ENCODE measurements at regions not wholly inside any gene's neighbourhood (a gene's known extent, or its start where the extent isn't known, plus 50 kb on each side); places are given as distances from the start of the nearest gene placed in this dataset.

DNA sequence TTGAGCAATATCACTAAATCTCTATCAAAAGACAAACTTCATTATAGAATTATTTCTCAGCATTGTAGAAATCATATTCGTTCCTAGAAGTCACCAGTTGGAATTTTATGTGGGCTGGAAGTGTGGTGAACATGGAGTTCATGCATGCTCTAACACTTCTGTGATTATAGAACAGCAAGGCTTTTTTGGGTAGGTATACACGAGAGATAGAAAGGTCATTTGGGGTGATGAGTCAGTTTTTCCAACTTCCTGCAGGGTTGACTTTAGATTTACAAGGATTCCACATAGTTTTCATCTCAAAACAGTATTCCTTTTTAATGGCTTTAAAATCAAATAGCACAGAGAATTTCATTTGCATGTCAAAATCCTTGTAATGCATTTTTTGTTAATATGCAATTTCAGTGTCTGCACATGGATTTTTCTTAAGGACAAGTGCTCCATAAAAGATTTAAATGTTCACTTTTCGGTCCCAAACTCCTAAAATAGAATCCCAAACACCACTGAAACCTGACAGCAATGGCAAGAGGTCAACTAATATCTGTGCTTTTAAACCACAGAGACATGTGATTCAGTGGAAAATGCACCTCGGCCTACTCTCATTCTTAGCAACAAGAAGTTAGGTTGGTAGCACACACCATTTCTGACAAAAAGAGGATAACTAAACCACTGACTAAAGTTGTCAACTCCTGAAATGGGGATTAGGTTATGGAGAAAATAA, 211.0 kb downstream of the MOXD1 start:
- H3K27ac ChIP-seq (ENCODE audit: insufficient read depth, low read length) = peak overlapping the region; percentile 13; the same call in 1 of the 2 replicates
- H3K18ac ChIP-seq (ENCODE audit: low read depth, low read length) = peak overlapping the region; percentile 57
- in situ Hi-C loops (cut with MboI; ENCODE audit: low sequenced_read_pairs) (no loop called here), dilution Hi-C loops (cut with HindIII; ENCODE audit: low sequenced_read_pairs, unreplicated experiment) (no loop called here), intact Hi-C loops (cut with micrococcal nuclease) (no loop called here)
- H3K4ac ChIP-seq (ENCODE audit: low read depth, low read length) = peak overlapping the region; percentile 18; the same call in 1 of the 2 replicates
- H3K9me3 ChIP-seq (ENCODE audit: control insufficient read depth, insufficient read depth, low read length) = no peaks in the 10 kb centered on the region; the same call in 1 of the 2 replicates
- H2BK5ac ChIP-seq (ENCODE audit: low read depth, low read length, poor library complexity, severe bottlenecking) = peak overlapping the region; percentile 51
- peaks cover 5% of the 10 kb centered on the region; the same call in 1 of the 2 replicates for H3K9me1 ChIP-seq (ENCODE audit: insufficient read depth, low read length)
- no peaks in the 10 kb centered on the region for H4K20me1 ChIP-seq (ENCODE audit: insufficient read depth, low read length)
- no peak overlapping the region for H4K91ac ChIP-seq (ENCODE audit: insufficient read depth, low read depth, low read length)
- no peak overlapping the region for H3K9ac ChIP-seq (ENCODE audit: low read depth, low read length)
- H3K56ac ChIP-seq (ENCODE audit: extremely low read depth, insufficient read depth, low read length) = no peak overlapping the region
- H2AK9ac ChIP-seq (replicated peaks; ENCODE audit: low read depth, low read length, poor library complexity) = no peak overlapping the region
- no TSS peak for BruUV-seq (replicated peaks)
- no peaks in the 10 kb centered on the region for H3K27me3 ChIP-seq (ENCODE audit: control insufficient read depth, insufficient read depth, low read length)
- ChIA-PET CTCF (no interaction called here), POLR2A (ENCODE audit: unreplicated experiment) (no interaction called here)
- H3K14ac ChIP-seq (replicated peaks; ENCODE audit: low read depth, low read length) = peak overlapping the region; percentile 26; the same call in 1 of the 2 replicates
- H4K5ac ChIP-seq (ENCODE audit: low read depth, low read length) = no peak overlapping the region
- peak; percentile 75 for DNase-seq
- peak overlapping the region; percentile 28; the same call in 1 of the 2 replicates for H2AK5ac ChIP-seq (ENCODE audit: low read depth, low read length)
- no peak overlapping the region for H2BK15ac ChIP-seq (ENCODE audit: low read depth, low read length)
- H3K4me3 ChIP-seq (ENCODE audit: insufficient read depth, low read depth, low read length) = no peak overlapping the region
- peak overlapping the region; percentile 61 for H2BK120ac ChIP-seq (ENCODE audit: low read depth, low read length)
- peak; percentile 45; the same call in 1 of the 2 replicates for ATAC-seq (ENCODE audit: low read depth)
- H3K23ac ChIP-seq (ENCODE audit: low read depth, low read length) = no peak overlapping the region
- H4K8ac ChIP-seq (ENCODE audit: low read depth in 2 of 2, low read length in 2 of 2) = peak overlapping the region in 1 of 2 experiments; percentile 55; a peak in 1 of 4 replicates
- peaks cover 5% of the 10 kb centered on the region for H3K4me1 ChIP-seq (ENCODE audit: control insufficient read depth, insufficient read depth, low read length)
- peak overlapping the region; percentile 38 for H2BK20ac ChIP-seq (ENCODE audit: low read depth, low read length)
- H3K79me1 ChIP-seq (ENCODE audit: low read depth in 1 of 2, low read length in 2 of 2) = no peaks in the 10 kb centered on the region
- WGBS, 2 experiments (ENCODE audit: extremely low coverage in 2 of 2, insufficient read length in 1 of 2) = 67% methylated on average over 1 of the region's 4 CpGs; no CpG with 5 or more reads in 1 of the 2 experiments
- TF ChIP-seq MXI1 (IDR thresholded peaks at IDR 0.05; ENCODE audit: borderline replicate concordance, low read depth, low read length) (no peak), BHLHE40 (IDR thresholded peaks at IDR 0.05; ENCODE audit: low read depth, low read length) (peak; percentile 33; the same call in 1 of the 2 replicates), POLR2A (IDR thresholded peaks at IDR 0.05; ENCODE audit: low read depth, low read length) (no peak)
- TF ChIP-seq, protein P1, sequence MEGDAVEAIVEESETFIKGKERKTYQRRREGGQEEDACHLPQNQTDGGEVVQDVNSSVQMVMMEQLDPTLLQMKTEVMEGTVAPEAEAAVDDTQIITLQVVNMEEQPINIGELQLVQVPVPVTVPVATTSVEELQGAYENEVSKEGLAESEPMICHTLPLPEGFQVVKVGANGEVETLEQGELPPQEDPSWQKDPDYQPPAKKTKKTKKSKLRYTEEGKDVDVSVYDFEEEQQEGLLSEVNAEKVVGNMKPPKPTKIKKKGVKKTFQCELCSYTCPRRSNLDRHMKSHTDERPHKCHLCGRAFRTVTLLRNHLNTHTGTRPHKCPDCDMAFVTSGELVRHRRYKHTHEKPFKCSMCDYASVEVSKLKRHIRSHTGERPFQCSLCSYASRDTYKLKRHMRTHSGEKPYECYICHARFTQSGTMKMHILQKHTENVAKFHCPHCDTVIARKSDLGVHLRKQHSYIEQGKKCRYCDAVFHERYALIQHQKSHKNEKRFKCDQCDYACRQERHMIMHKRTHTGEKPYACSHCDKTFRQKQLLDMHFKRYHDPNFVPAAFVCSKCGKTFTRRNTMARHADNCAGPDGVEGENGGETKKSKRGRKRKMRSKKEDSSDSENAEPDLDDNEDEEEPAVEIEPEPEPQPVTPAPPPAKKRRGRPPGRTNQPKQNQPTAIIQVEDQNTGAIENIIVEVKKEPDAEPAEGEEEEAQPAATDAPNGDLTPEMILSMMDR (conservative IDR thresholded peaks at IDR 0.05; ENCODE audit: low read depth, low read length) = no peak
- no peak overlapping the region for H2AFZ ChIP-seq (replicated peaks; ENCODE audit: low read length, poor library complexity)
- peak overlapping the region; percentile 16; the same call in 1 of the 2 replicates for H3K4me2 ChIP-seq (ENCODE audit: low read depth, low read length)
- H3K36me3 ChIP-seq (ENCODE audit: control insufficient read depth, insufficient read depth, low read length) = no peaks in the 10 kb centered on the region

All from IMR-90 (cell line).